GM12878 (cell line): ENCODE measurements at regions not wholly inside any gene's neighbourhood (a gene's known extent, or its start where the extent isn't known, plus 50 kb on each side); places are given as distances from the start of the nearest gene placed in this dataset.

Source experiments
- ATAC-seq: fragments of 200-7000 bp; cut with Tn5 transposase; 3 replicates; pipeline ENCODE4 v1.9.1; 2020; ENCODE audit warnings: mild to moderate bottlenecking, moderate library complexity
- BruUV-seq: library from RNA; stranded (reverse); fragments of 400-500 nt; replicated peaks from 2 replicates; lab custom pipeline; 2021; lab: Mats Ljungman, UMichigan
- CTCF ChIA-PET: fragments of 300-600 bp; sonication (Branson Sonifier 250); formaldehyde crosslinking; extraction: SDS; loops from one replicate; lab custom pipeline; 2021; ENCODE audit warnings: inconsistent platforms; lab: Yijun Ruan, JAX
- POLR2A ChIA-PET: fragments of 350-600 bp; formaldehyde crosslinking; extraction: SDS; loops from one replicate; lab custom pipeline; 2021; ENCODE audit warnings: inconsistent platforms; lab: Charles Lee
- RAD21 ChIA-PET: fragments of 300-600 bp; sonication (Branson Sonifier 250); formaldehyde crosslinking; loops from one replicate; lab custom pipeline; 2023; ENCODE audit warnings: antibody characterized with exemption; ENCODE audit not compliant: unreplicated experiment; lab: Charles Lee
- SMC1A ChIA-PET: fragments of 300-600 bp; sonication (Branson Sonifier 250); formaldehyde crosslinking; loops from one replicate; lab custom pipeline; 2023; ENCODE audit not compliant: unreplicated experiment, uncharacterized antibody; lab: Charles Lee
- DNase-seq: peaks from one replicate; pipeline ENCODE4 v3.0.0-alpha.2; 2011; ENCODE audit warnings: low read depth, low spot score
- FAIRE-seq: peaks from 3 replicates; lab custom pipeline; 2011; peaks lifted over from hg19 to GRCh38; lab: Jason Lieb, UNC
- H2AFZ ChIP-seq: 2 replicates; pipeline ENCODE4 v1.6.0; 2011; ENCODE audit warnings: low read depth, low read length, control low read depth; ENCODE audit not compliant: control insufficient read depth
- H3K27ac ChIP-seq: 2 replicates; pipeline ENCODE4 v1.5.1; 2011; ENCODE audit warnings: control low read depth; ENCODE audit not compliant: control insufficient read depth, insufficient read depth
- H3K27me3 ChIP-seq, 2 experiments: replicated peaks in 1 of 2; 2 replicates each; pipeline versions ENCODE4 v1.6.0 to v1.6.1; 2011; ENCODE audit warnings: low read length in 1 of 2; ENCODE audit not compliant: control insufficient read depth in 2 of 2, insufficient read depth in 2 of 2
- H3K36me3 ChIP-seq, 2 experiments: 2 replicates each; pipeline ENCODE4 v1.5.1; 2011; ENCODE audit warnings: low read length in 1 of 2; ENCODE audit not compliant: control insufficient read depth in 2 of 2, insufficient read depth in 2 of 2
- H3K4me1 ChIP-seq: 2 replicates; pipeline ENCODE4 v1.6.1; 2011; ENCODE audit warnings: mild to moderate bottlenecking, low read length, moderate library complexity, mixed read lengths; ENCODE audit not compliant: control insufficient read depth, insufficient read depth
- H3K4me2 ChIP-seq: 2 replicates; pipeline ENCODE4 v1.6.0; 2011; ENCODE audit warnings: control low read depth; ENCODE audit not compliant: control insufficient read depth, insufficient read depth
- H3K4me3 ChIP-seq: fragments of 200-600 bp; sonication (generic); 2 replicates; pipeline ENCODE4 v1.5.1; 2016
- H3K79me2 ChIP-seq: 2 replicates; pipeline ENCODE4 v1.6.0; 2011; ENCODE audit warnings: low read length; ENCODE audit not compliant: control insufficient read depth, insufficient read depth
- H3K9ac ChIP-seq: 2 replicates; pipeline ENCODE4 v1.8.0; 2011; ENCODE audit warnings: low read length, control low read depth, mixed read lengths; ENCODE audit not compliant: control insufficient read depth, insufficient read depth
- H3K9me3 ChIP-seq: replicated peaks from 3 replicates; pipeline ENCODE4 v1.5.1; 2011; ENCODE audit warnings: mild to moderate bottlenecking, low read length; ENCODE audit not compliant: control insufficient read depth, insufficient read depth
- H4K20me1 ChIP-seq: 2 replicates; pipeline ENCODE4 v1.6.0; 2011; ENCODE audit not compliant: control insufficient read depth, insufficient read depth
- CBX3 ChIP-seq: fragments of 200-600 bp; sonication (generic); IDR thresholded peaks from 2 replicates; pipeline ENCODE4 v1.6.1; 2016; ENCODE audit warnings: low read depth, borderline replicate concordance
- EGR1 ChIP-seq, 2 experiments: IDR thresholded peaks; 1 replicate in 1 of 2; 2 replicates in 1 of 2; pipeline ENCODE4 v1.6.1; 2011 to 2012; ENCODE audit warnings: low read depth in 2 of 2, low read length in 2 of 2, borderline replicate concordance in 1 of 2, mild to moderate bottlenecking in 1 of 2, moderate library complexity in 1 of 2
- HDAC6 ChIP-seq: fragments of 200-600 bp; sonication (generic); IDR thresholded peaks from one replicate; pipeline ENCODE4 v1.8.0; 2017; ENCODE audit warnings: antibody characterized with exemption; ENCODE audit not compliant: unreplicated experiment
- RELB ChIP-seq: fragments of 450-650 bp; IDR thresholded peaks from 2 replicates; pipeline ENCODE4 v1.6.1; 2017; ENCODE audit warnings: low read depth, mild to moderate bottlenecking, moderate library complexity
- SIX5 ChIP-seq: IDR thresholded peaks from 2 replicates; pipeline ENCODE4 v1.6.1; 2011; ENCODE audit warnings: mild to moderate bottlenecking, low read depth, low read length, moderate library complexity; ENCODE audit not compliant: severe bottlenecking
- SPI1 ChIP-seq: IDR thresholded peaks from 2 replicates; pipeline ENCODE4 v1.6.1; 2011; ENCODE audit warnings: low read depth, mild to moderate bottlenecking, low read length, moderate library complexity, borderline replicate concordance; ENCODE audit not compliant: insufficient read depth
- SUZ12 ChIP-seq: fragments of 200-600 bp; sonication (generic); IDR thresholded peaks from one replicate; pipeline ENCODE4 v1.6.1; 2018; ENCODE audit warnings: antibody characterized with exemption, mild to moderate bottlenecking; ENCODE audit not compliant: unreplicated experiment
- ZBTB4 ChIP-seq: fragments of 450-650 bp; formaldehyde crosslinking; IDR thresholded peaks from 2 replicates; pipeline ENCODE4 v1.4.0; 2022; ENCODE audit warnings: mild to moderate bottlenecking, moderate library complexity
- WGBS: methylation state at CpG from one replicate; pipeline ENCODE4 v1.1.6; 2016; ENCODE audit warnings: low lambda C conversion rate; ENCODE audit not compliant: insufficient replicate concordance, insufficient coverage; ENCODE audit errors: missing lambda C conversion rate; 5-methylcytosine and 5-hydroxymethylcytosine counted together
- in situ Hi-C: fragments of 300-500 bp; cut with MboI; formaldehyde crosslinking; loops from 9 replicates; pipeline ENCODE4 v1.14.3; 2018; ENCODE audit warnings: mixed read lengths
- intact Hi-C: fragments of 100-400 bp; cut with micrococcal nuclease; formaldehyde crosslinking; loops from one replicate; pipeline ENCODE4 v1.14.2; 2022; ENCODE audit not compliant: unreplicated experiment
- TF ChIP-seq, protein P1 (sequence below): IDR thresholded peaks from 2 replicates; pipeline ENCODE4 v1.6.1; 2011; ENCODE audit warnings: mild to moderate bottlenecking, low read depth, low read length, moderate library complexity; ENCODE audit not compliant: insufficient replicate concordance
- TF ChIP-seq, protein P2 (sequence below): IDR thresholded peaks from 2 replicates; pipeline ENCODE4 v1.6.1; 2012; ENCODE audit warnings: low read depth, low read length, improper control_type of control experiment

- no peak for TF ChIP-seq ZBTB4 (CRISPR knock-in tag)
- TF ChIP-seq, all 136 proteins: peak for 0
Measured at GRCh38 chr10:85492684-85493083, 873.9 kb downstream of the GRID1 start (continued).

DNA sequence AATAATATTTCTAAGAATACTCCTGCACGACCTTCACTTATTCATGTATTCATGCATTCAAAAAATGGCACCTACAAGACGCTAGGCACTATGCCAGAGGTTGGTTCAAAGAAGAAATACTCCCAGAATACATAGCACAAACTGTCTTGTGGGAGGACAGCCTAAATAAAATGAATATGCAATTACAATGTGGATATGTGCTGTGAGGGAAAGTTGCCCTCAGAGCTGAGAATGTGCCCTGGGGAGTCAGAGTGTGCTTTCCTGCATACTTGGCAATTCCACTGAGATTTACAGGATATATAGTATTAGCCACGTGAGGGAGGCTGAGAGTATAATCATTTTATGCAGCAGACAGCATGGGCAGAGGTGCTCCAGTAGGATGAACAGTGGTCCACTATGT, 872.9 kb downstream of the GRID1 start:
- TF ChIP-seq RELB = no peak
- TF ChIP-seq CBX3 = no peak
- TF ChIP-seq EGR1 (IDR thresholded peaks at IDR 0.05; ENCODE audit: borderline replicate concordance in 1 of 2, low read depth in 2 of 2, low read length in 2 of 2) = no peak
- no peak for TF ChIP-seq SIX5
- TF ChIP-seq, protein P1, sequence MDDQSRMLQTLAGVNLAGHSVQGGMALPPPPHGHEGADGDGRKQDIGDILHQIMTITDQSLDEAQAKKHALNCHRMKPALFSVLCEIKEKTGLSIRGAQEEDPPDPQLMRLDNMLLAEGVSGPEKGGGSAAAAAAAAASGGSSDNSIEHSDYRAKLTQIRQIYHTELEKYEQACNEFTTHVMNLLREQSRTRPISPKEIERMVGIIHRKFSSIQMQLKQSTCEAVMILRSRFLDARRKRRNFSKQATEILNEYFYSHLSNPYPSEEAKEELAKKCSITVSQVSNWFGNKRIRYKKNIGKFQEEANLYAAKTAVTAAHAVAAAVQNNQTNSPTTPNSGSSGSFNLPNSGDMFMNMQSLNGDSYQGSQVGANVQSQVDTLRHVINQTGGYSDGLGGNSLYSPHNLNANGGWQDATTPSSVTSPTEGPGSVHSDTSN = no peak
- TF ChIP-seq SPI1 = no peak
- no peak for TF ChIP-seq SUZ12
- TF ChIP-seq HDAC6 = no peak
- TF ChIP-seq, protein P2, sequence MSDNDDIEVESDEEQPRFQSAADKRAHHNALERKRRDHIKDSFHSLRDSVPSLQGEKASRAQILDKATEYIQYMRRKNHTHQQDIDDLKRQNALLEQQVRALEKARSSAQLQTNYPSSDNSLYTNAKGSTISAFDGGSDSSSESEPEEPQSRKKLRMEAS = no peak
- BruUV-seq = no TSS peak
- intact Hi-C loops = no loop called here
- Histone ChIP-seq H4K20me1 (no peaks in the 10 kb centered on the region), H3K9me3 (no peaks in the 10 kb centered on the region), H3K4me2 (no peak overlapping the region), H3K27me3 (no peaks in the 10 kb centered on the region), H2AFZ (no peak overlapping the region), H3K79me2 (no peaks in the 10 kb centered on the region), H3K36me3 (no peaks in the 10 kb centered on the region), H3K27ac (no peak overlapping the region), H3K9ac (no peak overlapping the region), H3K4me3 (no peak overlapping the region), H3K4me1 (no peaks in the 10 kb centered on the region)
- 0% methylated on average over 3 of the region's 3 CpGs for WGBS
- in situ Hi-C loops = no loop called here
- ChIA-PET SMC1A (no interaction called here), CTCF (no interaction called here), RAD21 (no interaction called here), POLR2A (no interaction called here)
- FAIRE-seq (no peak), ATAC-seq (no peak), DNase-seq (no peak)
